Glomerular visceral epithelial cell (primary cell): ENCODE measurements at regions not wholly inside any gene's neighbourhood (a gene's known extent, or its start where the extent isn't known, plus 50 kb on each side); places are given as distances from the start of the nearest gene placed in this dataset.

Source experiments
- DNase-seq: peaks from one replicate; pipeline ENCODE4 v3.0.0-alpha.2; 2016; ENCODE audit errors: extremely low spot score

- DNase-seq: no peak
Observed at GRCh38 chr22:48960576-48960975, 867.1 kb downstream of the BRD1 start.

- no peak for DNase-seq
Observed at GRCh38 chr22:48959496-48959895, 868.2 kb downstream of the BRD1 start.

- DNase-seq: no peak
Observed at GRCh38 chr22:48957987-48958321, 869.7 kb downstream of the BRD1 start.

GRCh38 chr22:48957311-48957986 is 870.2 kb downstream of the BRD1 start:
- DNase-seq: no peak

GRCh38 chr22:48955351-48956311 is 872.0 kb downstream of the BRD1 start:
- no peak for DNase-seq

GRCh38 chr22:48954781-48955311 is 872.8 kb downstream of the BRD1 start:
- DNase-seq: no peak

GRCh38 chr22:48953830-48954229 is 873.8 kb downstream of the BRD1 start:
- no peak for DNase-seq

- DNase-seq: no peak
Observed at GRCh38 chr22:48953103-48953720, 874.5 kb downstream of the BRD1 start.

GRCh38 chr22:48952256-48953102 is 875.2 kb downstream of the BRD1 start:
- no peak for DNase-seq

GRCh38 chr22:48951836-48952235 is 875.8 kb downstream of the BRD1 start:
- no peak for DNase-seq

GRCh38 chr22:48950151-48950915 is 877.3 kb downstream of the BRD1 start:
- no peak for DNase-seq

GRCh38 chr22:48949375-48950149 is 878.1 kb downstream of the BRD1 start:
- DNase-seq: no peak

- DNase-seq: no peak
Observed at GRCh38 chr22:48948575-48949170, 879.0 kb downstream of the BRD1 start.

- no peak for DNase-seq
Observed at GRCh38 chr22:48947636-48948035, 880.0 kb downstream of the BRD1 start.

- DNase-seq: no peak
Observed at GRCh38 chr22:48945621-48946458, 881.8 kb downstream of the BRD1 start.

GRCh38 chr22:48944751-48945620 is 882.7 kb downstream of the BRD1 start:
- no peak for DNase-seq

- no peak for DNase-seq
Observed at GRCh38 chr22:48944433-48944750, 883.3 kb downstream of the BRD1 start.
